Transverse colon (tissue), 4 donors: ENCODE measurements at regions not wholly inside any gene's neighbourhood (a gene's known extent, or its start where the extent isn't known, plus 50 kb on each side); places are given as distances from the start of the nearest gene placed in this dataset.

Experiments
- DNase-seq: peaks from one replicate; pipeline ENCODE4 v3.0.0-alpha.2; 2019
- H3K27ac ChIP-seq, 4 donors: fragments of 200-600 bp; sonication (generic); 2 replicates each; pipeline ENCODE4 v1.5.1; 2016 to 2018; ENCODE audit warnings: inconsistent platforms in 4 of 4
- H3K27me3 ChIP-seq: fragments of 200-600 bp; sonication (generic); 2 replicates; pipeline ENCODE4 v1.5.1; 2017; ENCODE audit warnings: inconsistent platforms
- H3K36me3 ChIP-seq, 4 donors: fragments of 200-600 bp; sonication (generic); 2 replicates each; pipeline ENCODE4 v1.5.1; 2017 to 2019; ENCODE audit warnings: inconsistent platforms in 4 of 4
- H3K4me1 ChIP-seq, 4 donors: fragments of 200-600 bp; sonication (generic); 2 replicates each; pipeline ENCODE4 v1.5.1; 2017 to 2020; ENCODE audit warnings: inconsistent platforms in 4 of 4
- H3K4me3 ChIP-seq, 4 donors: fragments of 200-600 bp; sonication (generic); 1 replicate in 1 of 4; 2 replicates in 3 of 4; pipeline versions ENCODE4 v1.5.1 to v1.6.1; 2017 to 2019; ENCODE audit warnings: inconsistent platforms in 4 of 4
- H3K9me3 ChIP-seq, 2 donors: fragments of 200-600 bp; sonication (generic); 2 replicates each; pipeline ENCODE4 v1.5.1; 2017 to 2019; ENCODE audit warnings: inconsistent platforms in 2 of 2
- CTCF ChIP-seq, 5 experiments: fragments of 200-600 bp in 3 of 5; fragments of 450-650 bp in 2 of 5; sonication (generic) in 3 of 5; IDR thresholded peaks; 1 replicate in 2 of 5; 2 replicates in 3 of 5; pipeline ENCODE4 v1.5.1; 2016 to 2017; ENCODE audit warnings: antibody characterized with exemption in 5 of 5, inconsistent platforms in 3 of 5, mild to moderate bottlenecking in 2 of 5, moderate library complexity in 1 of 5
- EP300 ChIP-seq: sonication (generic); formaldehyde crosslinking; IDR thresholded peaks from one replicate; pipeline ENCODE4 v1.6.1; 2017; ENCODE audit warnings: antibody characterized with exemption, low read depth
- POLR2A ChIP-seq: fragments of 450-650 bp; IDR thresholded peaks from one replicate; pipeline ENCODE4 v1.6.1; 2016; ENCODE audit warnings: antibody characterized with exemption, mild to moderate bottlenecking, moderate library complexity
- POLR2AphosphoS5 ChIP-seq, 3 donors: sonication (generic); formaldehyde crosslinking; IDR thresholded peaks; one replicate each; pipeline ENCODE4 v1.6.1; 2016; ENCODE audit warnings: antibody characterized with exemption in 3 of 3
- WGBS, 2 donors: methylation state at CpG; one replicate each; pipeline ENCODE4 v1.1.5; 2018; ENCODE audit warnings: low coverage in 1 of 2; 5-methylcytosine and 5-hydroxymethylcytosine counted together
- in situ Hi-C, 4 donors: fragments of 200-750 bp; cut with MboI; loops; one replicate each; pipeline versions ENCODE4 v1.15.0 to v1.15.1; 2017; ENCODE audit warnings: low sequenced_read_pairs in 3 of 4, low pct_ligation_motif_present in 1 of 4, low pct_unique_long_range_greater_than_20kb in 1 of 4
- intact Hi-C: fragments of 100-400 bp; cut with DNase I; formaldehyde crosslinking; loops from one replicate; pipeline ENCODE4 v1.15.1; 2023; ENCODE audit warnings: low total_unique reads

GRCh38 chr5:174412374-174412773 lies 312.0 kb upstream of the MSX2 start:
- no peak for TF ChIP-seq POLR2A
- no peak for TF ChIP-seq POLR2AphosphoS5 (IDR thresholded peaks at IDR 0.05)
- no peak for TF ChIP-seq CTCF (IDR thresholded peaks at IDR 0.05)
- TF ChIP-seq EP300, result no peak
- H3K4me3 ChIP-seq, result no peak overlapping the region
- H3K27ac ChIP-seq, result no peak overlapping the region
- in situ Hi-C loops, result loop anchor here (10.0 to 25.0 kb wide), 4 partner anchors 322 to 525 kb away; no protein-coding TSS in a partner anchor
- no peaks in the 10 kb centered on the region for H3K9me3 ChIP-seq
- no peaks in the 10 kb centered on the region for H3K36me3 ChIP-seq
- WGBS, 2 donors, result 56% methylated on average over 1 of the region's 1 CpG; no CpG with 5 or more reads in 1 of the 2 donors
- H3K4me1 ChIP-seq, result no peaks in the 10 kb centered on the region
- DNase-seq, result no peak
- no peaks in the 10 kb centered on the region for H3K27me3 ChIP-seq
- intact Hi-C loops, result loop anchor here (10.0 kb wide), 1 partner anchor 522 kb away; no protein-coding TSS in a partner anchor

- H3K9me3 ChIP-seq, result no peaks in the 10 kb centered on the region
- no peaks in the 10 kb centered on the region for H3K27me3 ChIP-seq
- no peaks in the 10 kb centered on the region for H3K4me1 ChIP-seq
- H3K27ac ChIP-seq, result no peak overlapping the region
- intact Hi-C loops, result loop anchor here (10.0 kb wide), 1 partner anchor 522 kb away; no protein-coding TSS in a partner anchor
- WGBS, 2 donors, result 82% methylated on average over 3 of the region's 3 CpGs; no CpG with 5 or more reads in 1 of the 2 donors
- in situ Hi-C loops, result loop anchor here (10.0 to 25.0 kb wide), 4 partner anchors 322 to 524 kb away; no protein-coding TSS in a partner anchor
- H3K36me3 ChIP-seq, result no peaks in the 10 kb centered on the region
- TF ChIP-seq POLR2AphosphoS5 (IDR thresholded peaks at IDR 0.05), result no peak
- no peak for TF ChIP-seq POLR2A
- TF ChIP-seq EP300, result no peak
- TF ChIP-seq CTCF (IDR thresholded peaks at IDR 0.05), result no peak
- no peak overlapping the region for H3K4me3 ChIP-seq
- no peak for DNase-seq
These were observed 311.4 kb upstream of the MSX2 start for GRCh38 chr5:174412941-174413340.

- peaks cover 5% of the 10 kb centered on the region for H3K27me3 ChIP-seq
- no peak for TF ChIP-seq EP300
- 60 to 64% methylated on average over 10 of the region's 10 CpGs for WGBS, 2 donors
- DNase-seq, result no peak
- no peaks in the 10 kb centered on the region for H3K4me1 ChIP-seq
- no peaks in the 10 kb centered on the region for H3K36me3 ChIP-seq
- H3K27ac ChIP-seq, result no peak overlapping the region
- H3K4me3 ChIP-seq, result no peak overlapping the region
- in situ Hi-C loops (loop anchor here (10.0 to 25.0 kb wide), 4 partner anchors 321 to 524 kb away; no protein-coding TSS in a partner anchor), intact Hi-C loops (loop anchor here (10.0 kb wide), 1 partner anchor 521 kb away; no protein-coding TSS in a partner anchor)
- H3K9me3 ChIP-seq, result no peaks in the 10 kb centered on the region
These were observed 310.6 kb upstream of the MSX2 start for GRCh38 chr5:174413567-174414314.

- H3K36me3 ChIP-seq, result no peaks in the 10 kb centered on the region
- H3K4me3 ChIP-seq, result no peak overlapping the region
- no peaks in the 10 kb centered on the region for H3K9me3 ChIP-seq
- in situ Hi-C loops, result loop anchor here (10.0 to 25.0 kb wide), 4 partner anchors 320 to 523 kb away; no protein-coding TSS in a partner anchor
- H3K27me3 ChIP-seq, result peaks cover 10% of the 10 kb centered on the region
- no peak for TF ChIP-seq POLR2A
- TF ChIP-seq POLR2AphosphoS5 (IDR thresholded peaks at IDR 0.05), result no peak
- no peak for TF ChIP-seq CTCF (IDR thresholded peaks at IDR 0.05)
- no peak for TF ChIP-seq EP300
- H3K27ac ChIP-seq, result no peak overlapping the region
- intact Hi-C loops, result loop anchor here (10.0 kb wide), 1 partner anchor 520 kb away; no protein-coding TSS in a partner anchor
- no peak for DNase-seq
- peaks cover 0 to 6% (median 3%) of the 10 kb centered on the region in 4 donors for H3K4me1 ChIP-seq
- 20 to 24% methylated on average over 1 of the region's 1 CpG for WGBS, 2 donors
These were observed 310.1 kb upstream of the MSX2 start for GRCh38 chr5:174414315-174414710.
